HCT116 (cell line): ENCODE measurements at regions not wholly inside any gene's neighbourhood (a gene's known extent, or its start where the extent isn't known, plus 50 kb on each side); places are given as distances from the start of the nearest gene placed in this dataset.

ENCODE experiments used
- ATAC-seq: fragments of 200-7000 bp; cut with Tn5 transposase; 2 replicates; pipeline ENCODE4 v1.9.1; 2020; ENCODE audit warnings: mild to moderate bottlenecking, moderate library complexity
- BruUV-seq: library from RNA; stranded (reverse); fragments of 400-500 nt; replicated peaks from 2 replicates; lab custom pipeline; 2021; lab: Mats Ljungman, UMichigan
- CTCF ChIA-PET: fragments of 300-600 bp; sonication (Branson Sonifier 250); formaldehyde crosslinking; loops from one replicate; lab custom pipeline; 2021; ENCODE audit warnings: antibody characterized with exemption; lab: Charles Lee
- POLR2A ChIA-PET: fragments of 300-600, 350-600 bp; sonication (Branson Sonifier 250); formaldehyde crosslinking; loops from one replicate; lab custom pipeline; 2021; ENCODE audit warnings: antibody characterized with exemption; lab: Charles Lee
- RAD21 ChIA-PET, 2 experiments: fragments of 300-600 bp; sonication (Branson Sonifier 250); formaldehyde crosslinking; loops; one replicate each; lab custom pipeline; 2023; ENCODE audit warnings: low total read pairs in 2 of 2; ENCODE audit not compliant: uncharacterized antibody in 2 of 2, unreplicated experiment in 2 of 2, low non-redundant PET in 1 of 2; lab: Charles Lee
- DNase-seq: peaks from one replicate; pipeline ENCODE4 v3.0.0-alpha.2; 2010; ENCODE audit warnings: low read depth, low spot score
- H2AFZ ChIP-seq: fragments of 200-600 bp; shearing (Covaris generic), sonication (generic); 2 replicates; pipeline ENCODE4 v1.6.1; 2017; ENCODE audit warnings: low read depth, mixed run types, mixed read lengths, antibody characterized with exemption, low read length; ENCODE audit not compliant: poor library complexity, severe bottlenecking
- H3K27ac ChIP-seq: 2 replicates; pipeline ENCODE4 v1.5.1; 2012; ENCODE audit warnings: low read depth, low read length
- H3K27me3 ChIP-seq: fragments of 200-600 bp; sonication (generic); 2 replicates; pipeline ENCODE4 v1.6.1; 2016; ENCODE audit warnings: mixed run types, low read length, mixed read lengths; ENCODE audit not compliant: insufficient read depth
- H3K36me3 ChIP-seq, 2 experiments: fragments of 200-500 bp in 1 of 2; fragments of 200-600 bp in 1 of 2; sonication (Bioruptor generic) in 1 of 2; sonication (generic) in 1 of 2; 2 replicates each; pipeline versions ENCODE4 v1.5.1 to v1.6.1; 2014 to 2016; ENCODE audit warnings: low read length in 2 of 2, inconsistent platforms in 1 of 2, mixed read lengths in 1 of 2, mixed run types in 1 of 2; ENCODE audit not compliant: insufficient read depth in 2 of 2, control insufficient read depth in 1 of 2
- H3K4me1 ChIP-seq, 2 experiments: fragments of 200-600 bp in 1 of 2; sonication (generic) in 1 of 2; 2 replicates each; pipeline versions ENCODE4 v1.5.1 to v1.6.1; 2012 to 2017; ENCODE audit warnings: low read length in 2 of 2, inconsistent platforms in 1 of 2, mild to moderate bottlenecking in 1 of 2, mixed read lengths in 1 of 2, mixed run types in 1 of 2, moderate library complexity in 1 of 2; ENCODE audit not compliant: insufficient read depth in 2 of 2, control insufficient read depth in 1 of 2
- H3K4me2 ChIP-seq: fragments of 200-600 bp; sonication (generic); 2 replicates; pipeline ENCODE4 v1.6.1; 2017; ENCODE audit warnings: mixed run types, low read length, mixed read lengths
- H3K4me3 ChIP-seq, 2 experiments: fragments of 200-600 bp in 1 of 2; sonication (generic) in 1 of 2; replicated peaks in 1 of 2; 2 replicates each; pipeline ENCODE4 v1.5.1; 2011 to 2016; ENCODE audit warnings: low read length in 2 of 2, control low read depth in 1 of 2, low read depth in 1 of 2, mild to moderate bottlenecking in 1 of 2, mixed read lengths in 1 of 2, mixed run types in 1 of 2
- H3K79me2 ChIP-seq: fragments of 200-600 bp; sonication (generic); 2 replicates; pipeline ENCODE4 v1.6.1; 2017; ENCODE audit warnings: mild to moderate bottlenecking, mixed run types, low read length, moderate library complexity, mixed read lengths; ENCODE audit not compliant: insufficient read depth
- H3K9ac ChIP-seq: fragments of 200-600 bp; sonication (generic); 2 replicates; pipeline ENCODE4 v1.6.1; 2016; ENCODE audit warnings: low read length, mixed read lengths
- H3K9me2 ChIP-seq: fragments of 200-600 bp; sonication (generic), shearing (Covaris generic); 2 replicates; pipeline ENCODE4 v1.6.1; 2017; ENCODE audit warnings: mixed run types, mild to moderate bottlenecking, moderate library complexity; ENCODE audit not compliant: insufficient read depth
- H3K9me3 ChIP-seq, 2 experiments: fragments of 200-500 bp in 1 of 2; fragments of 200-600 bp in 1 of 2; sonication (Bioruptor generic) in 1 of 2; sonication (generic) in 1 of 2; 2 replicates each; pipeline ENCODE4 v1.6.1; 2014 to 2017; ENCODE audit warnings: low read length in 2 of 2, mixed read lengths in 2 of 2, inconsistent platforms in 1 of 2, low read depth in 1 of 2, mild to moderate bottlenecking in 1 of 2, mixed run types in 1 of 2, moderate library complexity in 1 of 2; ENCODE audit not compliant: control insufficient read depth in 1 of 2, insufficient read depth in 1 of 2
- H4K20me1 ChIP-seq: fragments of 200-600 bp; sonication (generic), shearing (Covaris generic); 2 replicates; pipeline ENCODE4 v1.6.1; 2017; ENCODE audit warnings: mixed run types, mild to moderate bottlenecking, moderate library complexity; ENCODE audit not compliant: insufficient read depth
- CBX3 ChIP-seq: IDR thresholded peaks from 2 replicates; pipeline ENCODE4 v1.6.1; 2012; ENCODE audit warnings: low read depth
- CEBPB ChIP-seq: IDR thresholded peaks from 2 replicates; pipeline ENCODE4 v1.6.1; 2012; ENCODE audit warnings: low read depth
- ELF1 ChIP-seq: IDR thresholded peaks from 2 replicates; pipeline ENCODE4 v1.6.1; 2012; ENCODE audit warnings: low read depth, borderline replicate concordance
- EZH2 ChIP-seq: fragments of 200-600 bp; sonication (generic); IDR thresholded peaks from 2 replicates; pipeline ENCODE4 v1.6.1; 2017; ENCODE audit warnings: antibody characterized with exemption, mixed run types
- JUND ChIP-seq: IDR thresholded peaks from 2 replicates; pipeline ENCODE4 v1.6.1; 2012
- POLR2A ChIP-seq: IDR thresholded peaks from 2 replicates; pipeline ENCODE4 v1.7.0; 2011; ENCODE audit warnings: borderline replicate concordance; ENCODE audit not compliant: insufficient read depth, insufficient read length; ENCODE audit errors: extremely low read depth
- POLR2AphosphoS5 ChIP-seq: IDR thresholded peaks from 2 replicates; pipeline ENCODE4 v1.6.1; 2011; ENCODE audit warnings: mild to moderate bottlenecking, low read depth, low read length, moderate library complexity
- RAD21 ChIP-seq: IDR thresholded peaks from 2 replicates; pipeline ENCODE4 v1.6.1; 2012; ENCODE audit warnings: low read depth, mild to moderate bottlenecking
- SP1 ChIP-seq: IDR thresholded peaks from 2 replicates; pipeline ENCODE4 v1.6.1; 2012; ENCODE audit warnings: low read depth
- ZBTB33 ChIP-seq: IDR thresholded peaks from 2 replicates; pipeline ENCODE4 v1.6.1; 2011; ENCODE audit warnings: mild to moderate bottlenecking, low read length, moderate library complexity; ENCODE audit not compliant: insufficient replicate concordance; ENCODE audit errors: extremely low read depth
- ZFX ChIP-seq: fragments of 450-650 bp; IDR thresholded peaks from 2 replicates; pipeline ENCODE4 v1.6.1; 2017
- intact Hi-C: fragments of 100-400 bp; cut with micrococcal nuclease; formaldehyde crosslinking; loops from 2 replicates; pipeline ENCODE4 v1.10.0; 2022
- TF ChIP-seq, protein P1 (sequence below): IDR thresholded peaks from 2 replicates; pipeline ENCODE4 v1.6.1; 2012

GRCh38 chr6:134846031-134846430 lies 103.9 kb downstream of the ALDH8A1 start:
- Histone ChIP-seq H3K79me2 (no peaks in the 10 kb centered on the region), H3K9me2 (no peaks in the 10 kb centered on the region), H3K27me3 (no peaks in the 10 kb centered on the region), H3K27ac (no peak overlapping the region), H4K20me1 (no peaks in the 10 kb centered on the region), H3K36me3 (no peaks in the 10 kb centered on the region), H3K4me3 (no peak overlapping the region), H3K4me2 (no peak overlapping the region), H3K9ac (no peak overlapping the region), H3K9me3 (no peaks in the 10 kb centered on the region), H2AFZ (no peak overlapping the region), H3K4me1 (no peaks in the 10 kb centered on the region)
- CTCF ChIA-PET: no interaction called here
- RAD21 ChIA-PET: no interaction called here
- ATAC-seq (no peak), DNase-seq (no peak)
- BruUV-seq: no TSS peak
- POLR2A ChIA-PET: no interaction called here
- TF ChIP-seq ZBTB33: no peak
- intact Hi-C loops: no loop called here

GRCh38 chr6:134844120-134844519 lies 105.8 kb downstream of the ALDH8A1 start:
- BruUV-seq: no TSS peak
- H3K79me2 ChIP-seq: no peaks in the 10 kb centered on the region
- no peak for DNase-seq
- no peaks in the 10 kb centered on the region for H3K27me3 ChIP-seq
- no peaks in the 10 kb centered on the region for H3K4me1 ChIP-seq
- RAD21 ChIA-PET: no interaction called here
- POLR2A ChIA-PET: no interaction called here
- no peaks in the 10 kb centered on the region for H4K20me1 ChIP-seq
- H3K4me2 ChIP-seq: no peak overlapping the region
- H3K9ac ChIP-seq: no peak overlapping the region
- CTCF ChIA-PET: no interaction called here
- H3K9me2 ChIP-seq: no peaks in the 10 kb centered on the region
- intact Hi-C loops: no loop called here
- no peak overlapping the region for H3K27ac ChIP-seq
- H2AFZ ChIP-seq: no peak overlapping the region
- no peak overlapping the region for H3K4me3 ChIP-seq
- no peaks in the 10 kb centered on the region for H3K9me3 ChIP-seq
- TF ChIP-seq JUND (no peak), CEBPB (no peak), ZFX (no peak), RAD21 (no peak), POLR2AphosphoS5 (no peak), EZH2 (no peak), ELF1 (no peak), POLR2A (no peak), CBX3 (no peak), SP1 (no peak)
- TF ChIP-seq, protein P1, sequence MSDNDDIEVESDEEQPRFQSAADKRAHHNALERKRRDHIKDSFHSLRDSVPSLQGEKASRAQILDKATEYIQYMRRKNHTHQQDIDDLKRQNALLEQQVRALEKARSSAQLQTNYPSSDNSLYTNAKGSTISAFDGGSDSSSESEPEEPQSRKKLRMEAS: no peak
- no peak for ATAC-seq
- H3K36me3 ChIP-seq: no peaks in the 10 kb centered on the region
